NCI-H748 (cell line): ENCODE measurements at regions not wholly inside any gene's neighbourhood (a gene's known extent, or its start where the extent isn't known, plus 50 kb on each side); places are given as distances from the start of the nearest gene placed in this dataset.
A peak's percentile ranks its signal among the peaks of the same experiment; 100 is the strongest.
"Not testable (repeated sequence)": the region's sequence is repeated elsewhere in the genome, so short reads cannot be mapped to it uniquely, and the experiment has no call there.

Experiments used
- DNase-seq: peaks from one replicate; lab custom pipeline; 2025; ENCODE audit not compliant: unreplicated experiment; lab: John Stamatoyannopoulos, UW

DNA sequence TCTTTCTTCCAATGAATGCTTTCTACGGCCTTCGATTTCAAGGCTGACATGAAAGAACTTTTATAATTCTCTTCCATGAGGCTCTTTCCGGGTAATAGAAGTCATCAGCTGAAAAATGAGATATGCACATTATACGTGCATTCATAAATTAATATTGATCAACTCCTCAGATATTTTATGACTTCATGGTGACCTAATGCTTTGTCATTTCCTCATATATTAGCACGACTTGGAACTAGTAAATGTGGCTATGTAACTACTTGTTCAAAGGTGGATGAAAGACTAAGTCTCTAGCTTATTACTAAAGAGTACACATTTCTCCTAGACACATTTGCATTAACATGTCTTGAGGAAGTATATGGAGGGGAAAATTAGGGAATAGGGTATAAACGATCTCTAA, 168.8 kb downstream of the HDGFL1 start:
- no peak for DNase-seq

DNA sequence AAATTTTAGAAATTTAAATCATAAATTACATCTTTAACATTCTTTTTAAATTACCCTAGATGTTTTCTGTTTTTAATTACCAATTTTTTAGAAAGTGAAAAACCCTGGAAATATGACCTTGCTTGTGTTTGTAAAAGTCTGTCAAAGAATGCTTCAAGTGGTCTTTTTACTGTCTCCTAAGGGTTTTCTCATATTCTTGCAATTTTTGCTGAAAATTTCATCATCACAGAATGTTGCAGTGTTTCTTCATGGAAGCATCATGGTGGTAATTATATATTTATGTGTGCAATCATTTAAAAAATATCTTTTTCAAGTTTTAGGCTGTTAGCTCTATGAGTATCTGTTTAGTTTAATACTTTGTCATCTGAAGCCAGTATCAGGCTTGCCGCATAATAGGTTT, 178.2 kb downstream of the HDGFL1 start:
- no peak for DNase-seq

DNA sequence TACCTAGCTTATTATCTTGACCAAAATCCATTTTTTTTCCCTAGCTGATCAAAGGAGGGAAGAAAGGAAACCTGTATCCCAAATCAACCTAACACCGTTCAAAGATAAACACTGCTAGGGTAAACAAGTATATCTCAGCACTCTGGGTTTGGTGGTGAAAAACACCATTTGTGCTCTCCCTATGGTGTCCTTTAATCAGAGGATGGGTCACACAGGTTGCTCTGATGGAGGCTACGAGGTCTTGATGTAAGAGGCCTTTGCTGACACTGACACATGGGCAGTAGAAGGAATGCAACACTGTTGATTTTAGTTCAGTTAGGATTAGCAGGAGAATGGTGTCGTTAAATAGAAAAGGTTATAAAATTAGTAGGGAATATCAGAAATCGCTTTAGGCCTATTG, 179.3 kb downstream of the HDGFL1 start:
- no peak for DNase-seq

DNA sequence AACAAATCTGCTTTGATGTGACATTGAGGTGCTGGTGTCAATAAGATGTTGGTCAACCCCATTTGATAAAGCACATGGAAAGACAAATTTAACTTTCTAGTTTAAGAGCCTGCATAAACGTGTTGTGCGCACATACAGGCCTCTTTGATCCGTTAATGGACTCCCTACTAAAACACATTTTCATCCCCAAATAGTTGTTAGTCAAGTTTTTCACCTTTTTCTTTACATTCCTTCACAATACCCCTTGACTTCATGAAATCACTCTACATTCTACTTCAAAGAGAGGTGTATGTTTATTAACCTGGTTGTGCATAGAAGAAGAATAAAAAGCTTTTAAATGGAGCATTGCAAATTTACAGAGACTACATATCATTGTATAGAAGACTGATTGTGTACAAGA, 180.3 kb downstream of the HDGFL1 start:
- DNase-seq, result no peak

DNA sequence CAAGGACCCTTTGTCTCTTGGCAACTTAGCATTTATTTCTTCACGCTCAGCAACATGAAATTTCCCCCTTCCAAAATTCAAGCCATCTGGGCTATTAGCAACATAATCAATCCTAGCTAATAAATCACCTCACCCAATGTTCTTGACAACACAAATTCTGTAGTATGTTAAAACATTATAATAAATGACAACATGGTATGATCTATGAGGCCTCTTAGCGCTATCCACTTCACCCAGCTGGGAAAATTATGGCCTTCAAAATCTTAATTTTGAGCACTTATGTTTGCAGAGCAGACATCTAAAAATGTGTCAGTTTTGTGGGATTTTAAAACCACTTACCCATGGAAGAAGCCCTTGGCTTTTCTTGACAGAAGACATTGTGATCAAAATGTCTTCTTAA, 181.9 kb downstream of the HDGFL1 start:
- no peak for DNase-seq

DNA sequence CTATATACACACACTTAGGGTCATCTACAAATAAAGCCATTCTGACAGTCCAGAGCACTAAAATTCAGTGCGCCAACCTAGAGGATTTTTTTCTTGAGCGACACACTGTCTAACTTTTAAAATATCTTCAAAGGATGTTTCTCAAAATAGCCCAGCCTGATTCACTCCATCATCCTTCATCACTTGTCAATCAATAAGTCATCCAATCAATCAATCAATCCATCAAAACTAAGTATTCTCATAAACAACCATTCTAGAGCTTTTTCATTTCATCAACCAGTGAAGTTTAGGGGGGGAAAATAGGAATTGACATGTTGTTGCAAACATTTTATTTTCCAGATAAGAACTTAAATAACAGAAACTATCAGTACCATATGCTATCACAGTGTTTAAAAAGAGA, 183.2 kb downstream of the HDGFL1 start:
- no peak for DNase-seq

DNA sequence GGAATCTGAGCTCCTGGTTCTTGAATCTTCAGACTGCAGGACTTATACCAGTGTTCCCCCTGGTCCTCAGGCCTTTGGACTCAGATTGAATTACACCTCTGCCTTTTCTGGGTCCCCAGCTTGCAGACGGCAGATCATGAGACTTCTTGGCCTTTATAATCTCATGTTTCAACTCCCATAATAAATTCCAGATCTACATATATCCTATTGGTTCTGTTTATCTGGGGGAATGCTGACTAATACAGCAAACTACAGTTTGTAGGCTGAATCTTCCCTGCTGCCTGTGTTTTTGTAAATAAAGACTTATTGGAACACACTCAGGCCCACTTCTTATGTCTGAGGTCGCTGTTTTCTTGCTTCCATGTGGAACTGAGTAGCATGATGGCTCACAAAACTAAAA, 184.7 kb downstream of the HDGFL1 start:
- DNase-seq, result no peak

DNA sequence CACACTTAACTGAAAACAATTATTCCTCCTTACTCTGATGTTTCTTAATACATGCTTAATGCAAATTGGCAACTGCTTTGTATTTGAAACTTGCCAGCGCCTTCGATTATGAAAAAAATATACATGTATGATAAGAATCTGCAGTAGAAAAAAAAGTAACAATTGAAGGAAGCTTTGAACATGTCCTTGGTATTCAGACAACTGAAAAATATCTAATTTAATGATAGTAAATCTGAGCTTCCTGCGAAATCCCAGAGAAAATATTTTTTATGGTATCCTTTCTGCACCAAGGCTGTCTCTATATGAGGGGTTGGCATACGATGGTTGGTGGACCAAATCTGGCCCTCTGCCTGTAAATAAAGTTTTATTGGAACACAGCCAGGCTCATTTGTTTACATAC, 186.2 kb downstream of the HDGFL1 start:
- peak; percentile 19 for DNase-seq

DNA sequence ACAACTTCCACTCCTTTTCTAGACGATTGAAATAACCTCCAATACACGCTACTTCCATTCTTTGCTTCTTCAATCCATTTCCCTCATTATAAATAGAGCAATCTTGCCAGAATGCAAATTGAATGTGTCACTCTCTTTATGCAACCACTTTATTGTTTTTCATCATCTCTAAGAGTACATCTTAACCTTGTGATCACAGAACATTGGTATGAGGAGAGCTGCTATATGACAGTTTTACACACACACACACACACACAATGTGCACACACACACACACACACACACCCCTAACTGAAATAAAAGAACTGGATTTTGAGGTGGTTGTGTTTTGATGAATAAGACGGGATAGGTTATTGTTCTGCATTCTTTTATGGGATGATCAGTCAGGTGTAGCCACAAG, 187.0 kb downstream of the HDGFL1 start:
- DNase-seq, result no peak

DNA sequence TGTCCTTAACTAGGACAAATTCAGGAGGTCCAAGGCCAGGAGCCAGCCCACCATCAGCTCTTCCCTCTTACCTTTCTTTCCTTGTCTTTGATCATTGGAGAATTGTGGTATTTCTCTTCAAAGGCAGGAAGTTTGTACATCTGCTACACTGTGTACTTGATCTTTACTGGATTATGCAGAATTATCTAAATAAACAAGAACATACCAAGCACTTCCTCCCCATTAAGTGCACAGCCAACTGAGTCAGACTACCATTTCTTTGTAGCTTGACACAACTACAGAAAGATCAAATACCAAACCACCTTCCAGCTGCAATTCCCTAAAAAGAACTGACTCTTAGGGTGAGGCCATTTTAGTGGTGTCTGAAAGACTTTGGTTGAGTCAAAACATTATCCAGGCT, 195.1 kb downstream of the HDGFL1 start:
- no peak for DNase-seq

DNA sequence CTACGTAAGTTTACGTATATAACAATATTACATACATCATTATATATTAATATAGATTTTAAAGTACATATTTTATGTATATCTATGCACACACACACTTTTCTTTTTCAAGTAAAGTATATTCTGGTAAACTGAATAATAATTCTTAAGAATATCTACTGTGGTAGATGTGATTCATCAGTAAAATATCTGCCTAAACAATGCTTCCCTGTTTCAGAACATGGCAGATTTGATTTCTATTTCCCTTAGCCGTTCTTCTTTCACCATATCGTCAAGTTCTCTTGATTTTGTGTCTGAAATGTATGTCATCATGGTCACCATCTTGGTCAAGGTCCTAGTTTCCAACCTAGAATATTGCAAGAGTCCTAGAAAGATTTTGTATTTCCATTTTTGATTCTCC, 195.6 kb downstream of the HDGFL1 start:
- no peak for DNase-seq

DNA sequence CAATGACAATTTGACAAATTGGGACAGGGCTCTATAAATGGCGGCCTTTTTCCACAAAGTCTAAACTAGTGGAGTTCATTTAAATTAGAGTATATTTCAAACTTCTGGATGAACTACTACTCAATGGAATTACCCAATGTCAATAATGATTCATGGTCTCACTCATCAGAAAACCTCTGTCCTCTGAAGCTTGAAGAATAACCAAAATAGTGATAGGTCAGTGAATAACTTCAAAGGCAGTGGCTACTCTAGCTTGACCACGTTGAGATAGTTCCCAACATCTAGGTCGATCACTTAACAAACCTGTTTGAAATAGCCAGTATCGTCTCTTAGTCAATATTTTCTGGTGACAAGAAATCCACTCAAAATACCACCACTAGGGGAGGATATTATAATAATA, 197.6 kb downstream of the HDGFL1 start:
- DNase-seq, result no peak

DNA sequence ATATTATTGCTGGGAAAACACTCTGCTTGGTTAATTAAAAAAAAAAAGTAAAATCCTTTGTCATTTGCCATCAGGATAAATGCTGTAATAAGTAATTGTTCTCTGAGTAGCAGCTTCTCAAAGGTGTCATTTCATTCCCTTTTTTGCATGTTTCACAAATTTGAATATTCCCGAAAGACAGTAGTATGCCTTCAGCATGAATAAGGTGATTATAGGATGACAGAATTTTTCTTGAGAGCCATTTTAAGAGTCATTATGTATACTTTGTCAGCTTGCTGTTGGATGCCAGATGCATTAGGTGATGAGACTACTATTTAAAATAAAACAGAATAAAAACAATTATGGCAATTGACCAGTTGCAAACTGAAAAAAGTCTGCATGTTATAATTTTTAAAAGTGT, 200.7 kb downstream of the HDGFL1 start:
- DNase-seq, result no peak

DNA sequence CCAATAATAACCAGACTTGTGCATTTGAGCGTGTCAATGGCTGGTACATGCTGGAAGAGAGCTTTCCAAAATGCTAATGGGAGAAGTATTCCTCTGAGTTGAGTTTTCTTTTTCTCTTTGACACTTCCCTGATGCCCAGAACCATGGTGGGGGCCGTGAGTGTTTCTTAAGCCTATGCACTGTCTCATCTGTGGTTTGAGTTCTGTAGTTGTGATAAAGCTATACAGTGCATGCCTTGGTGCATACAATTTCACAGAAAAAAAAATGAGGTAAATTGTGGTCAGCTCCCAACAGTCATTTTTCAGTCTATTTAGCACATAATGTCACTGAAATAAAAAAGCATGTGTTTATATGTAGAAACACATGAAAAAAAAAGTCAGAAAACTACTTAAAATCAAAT, 204.8 kb downstream of the HDGFL1 start:
- no peak for DNase-seq

DNA sequence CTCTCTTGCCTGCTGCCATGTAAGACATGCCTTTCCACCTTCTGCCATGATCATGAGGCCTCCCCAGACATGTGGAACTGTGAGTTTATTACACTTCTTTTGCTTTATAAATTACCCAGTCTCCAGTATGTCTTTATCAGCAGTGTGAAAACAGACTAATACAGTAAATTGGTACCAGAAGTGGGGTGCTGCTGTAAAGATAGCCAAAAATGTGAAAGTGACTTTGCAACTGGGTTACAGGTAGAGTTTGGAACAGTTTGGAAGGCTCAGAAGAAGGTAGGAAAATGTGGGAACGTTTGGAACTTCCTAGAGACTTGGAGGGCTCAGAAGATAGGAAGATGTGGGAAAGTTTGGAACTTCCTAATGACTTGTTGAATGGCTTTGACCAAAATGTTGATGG, 209.1 kb downstream of the HDGFL1 start:
- DNase-seq, result not testable (repeated sequence)

DNA sequence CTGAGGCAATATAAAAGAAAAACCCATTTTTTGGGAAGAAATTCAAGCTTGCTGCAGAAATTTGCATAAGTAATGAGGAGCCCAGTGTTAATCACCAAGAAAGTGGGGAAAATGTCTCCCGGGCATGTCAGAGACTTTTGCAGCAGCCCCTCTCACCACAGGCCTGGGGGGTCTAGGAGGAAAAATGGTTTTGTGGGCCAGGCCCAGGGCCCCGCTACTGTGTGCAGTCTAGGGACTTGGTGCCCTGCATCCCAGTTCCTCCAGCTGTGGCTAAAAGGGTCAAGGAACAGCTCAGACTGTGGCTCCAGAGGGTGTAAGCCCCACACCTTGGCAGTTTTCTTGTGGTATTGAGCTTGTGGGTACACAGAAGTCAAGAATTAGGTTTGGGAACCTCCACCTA, 209.7 kb downstream of the HDGFL1 start:
- no peak for DNase-seq

DNA sequence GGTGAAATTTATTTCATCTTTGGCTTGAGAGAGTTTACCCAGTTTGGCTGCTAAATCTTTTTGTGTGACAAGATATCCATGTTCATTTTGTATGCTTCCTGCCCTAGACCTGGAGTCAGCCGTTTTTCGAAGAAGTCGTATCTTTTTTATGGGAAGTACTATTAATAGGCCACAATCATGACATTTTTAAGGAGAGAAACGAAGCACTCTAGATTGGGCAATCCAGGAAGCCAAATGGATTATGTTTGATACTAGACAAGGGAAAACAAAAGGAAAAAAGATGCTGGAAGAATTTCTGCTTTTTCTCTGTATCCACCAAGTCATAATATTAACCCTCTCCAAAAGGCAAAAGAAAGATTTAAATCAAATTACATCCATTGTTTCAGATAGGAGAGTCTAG, 214.6 kb downstream of the HDGFL1 start:
- no peak for DNase-seq

DNA sequence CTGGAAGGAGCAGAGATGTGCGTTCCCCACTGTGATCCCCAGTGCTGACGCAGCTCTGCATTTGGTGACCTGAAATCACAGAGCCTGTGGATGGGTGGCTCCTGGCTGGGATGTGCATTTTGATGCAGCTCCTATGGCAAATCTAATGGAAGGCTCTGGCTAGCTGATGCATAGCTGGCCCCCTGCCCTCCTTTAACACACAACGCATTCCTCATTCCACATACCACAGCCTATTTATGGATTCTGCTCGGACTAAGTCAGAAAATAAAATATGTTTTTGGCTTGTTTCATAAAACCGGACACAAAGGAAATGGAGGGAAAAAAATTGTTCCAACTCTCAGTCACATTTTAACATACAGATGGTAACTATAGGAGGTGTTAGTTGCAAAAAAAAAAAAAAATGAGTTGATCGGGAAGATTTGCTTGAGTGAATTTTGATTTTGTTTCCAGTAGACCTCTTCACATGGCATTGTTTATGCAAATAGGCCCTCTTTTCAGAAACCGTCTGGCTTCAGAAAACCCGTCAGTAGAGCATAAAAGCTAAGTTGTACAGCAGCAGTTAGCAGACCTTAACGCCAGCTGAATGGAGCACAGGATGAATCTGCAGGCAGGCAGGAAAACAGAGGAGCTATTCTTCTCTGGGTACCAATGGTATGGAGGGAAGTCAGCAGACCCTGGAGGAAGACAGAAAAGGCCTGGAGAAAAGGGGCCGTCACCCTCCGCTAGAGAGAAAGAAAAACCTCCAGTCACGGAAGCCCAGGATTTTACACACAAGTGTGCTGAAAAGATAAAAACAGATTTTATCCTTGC, 215.4 kb downstream of the HDGFL1 start:
- peak; percentile 74 for DNase-seq

DNA sequence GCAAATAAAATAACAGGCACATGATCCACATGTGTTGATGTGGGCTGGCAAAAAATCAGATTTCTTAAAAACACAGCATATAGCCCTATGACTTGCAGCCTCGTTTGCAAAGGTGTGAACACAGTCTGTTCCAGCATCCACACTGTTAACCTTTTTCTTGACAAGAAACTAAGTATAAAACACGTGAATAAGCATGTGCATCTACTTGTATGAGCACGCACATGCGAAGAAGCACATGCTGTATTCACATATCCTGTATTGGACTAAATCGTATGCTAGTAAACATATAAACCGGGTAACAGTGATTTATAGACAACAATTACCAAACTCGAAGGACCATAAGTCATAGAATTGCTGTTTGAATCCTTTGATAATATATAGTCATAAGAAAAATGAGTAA, 218.7 kb downstream of the HDGFL1 start:
- no peak for DNase-seq

DNA sequence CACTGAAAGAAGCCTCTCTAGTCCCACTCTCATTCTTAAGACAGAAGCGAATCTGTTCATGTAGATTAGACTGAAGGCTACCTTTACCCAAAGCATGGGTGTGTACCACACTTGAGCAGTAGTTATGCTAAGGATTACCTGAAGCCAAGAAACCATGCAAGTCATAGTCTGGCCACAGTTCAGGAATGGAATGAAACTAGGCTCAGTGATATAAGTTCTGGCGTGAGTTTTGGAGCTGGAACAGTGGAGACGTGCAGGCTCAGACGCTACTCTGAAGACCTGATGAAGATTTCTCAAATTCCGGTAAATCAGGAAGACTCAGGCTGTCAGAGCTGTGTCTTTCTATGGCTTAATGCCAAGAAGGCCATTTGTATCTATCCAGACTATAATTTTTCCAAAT, 219.9 kb downstream of the HDGFL1 start:
- no peak for DNase-seq

DNA sequence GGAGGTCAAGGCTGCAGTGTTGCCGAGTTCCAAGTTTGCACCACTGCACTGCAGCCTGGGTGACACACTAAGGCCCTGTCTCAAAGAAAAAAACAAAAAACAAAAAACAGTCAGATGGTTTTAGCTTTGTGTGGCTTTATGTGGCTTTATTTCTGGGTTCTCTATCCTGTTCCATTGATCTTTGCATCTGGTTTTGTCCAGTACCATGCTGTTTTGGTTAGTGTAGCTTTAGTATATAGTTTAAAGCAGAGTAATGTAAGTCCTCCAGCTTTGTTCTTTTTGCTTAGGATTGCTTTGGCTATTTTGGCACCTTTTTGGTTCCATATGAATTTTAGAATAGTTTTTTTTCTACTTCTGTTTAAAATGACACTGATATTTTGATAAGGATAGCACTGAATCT, 225.5 kb downstream of the HDGFL1 start:
- no peak for DNase-seq

DNA sequence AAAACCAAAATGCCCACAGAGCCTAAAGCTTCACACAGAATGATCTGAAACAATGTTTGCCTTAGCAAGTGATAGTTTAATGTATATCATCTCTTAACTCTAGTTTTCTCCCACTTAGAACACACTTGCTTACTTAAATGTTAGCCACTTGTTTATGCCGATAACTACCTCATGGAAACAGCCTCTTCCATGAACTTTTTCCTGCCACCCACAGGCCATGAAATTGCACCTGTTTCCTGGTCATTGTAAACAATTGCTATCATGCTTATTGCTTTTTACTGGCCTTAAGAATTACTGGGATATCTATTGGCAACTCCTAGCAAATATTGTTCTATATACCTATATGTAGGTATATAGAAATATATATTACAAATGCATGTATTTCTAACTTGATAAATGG, 231.1 kb downstream of the HDGFL1 start:
- no peak for DNase-seq

DNA sequence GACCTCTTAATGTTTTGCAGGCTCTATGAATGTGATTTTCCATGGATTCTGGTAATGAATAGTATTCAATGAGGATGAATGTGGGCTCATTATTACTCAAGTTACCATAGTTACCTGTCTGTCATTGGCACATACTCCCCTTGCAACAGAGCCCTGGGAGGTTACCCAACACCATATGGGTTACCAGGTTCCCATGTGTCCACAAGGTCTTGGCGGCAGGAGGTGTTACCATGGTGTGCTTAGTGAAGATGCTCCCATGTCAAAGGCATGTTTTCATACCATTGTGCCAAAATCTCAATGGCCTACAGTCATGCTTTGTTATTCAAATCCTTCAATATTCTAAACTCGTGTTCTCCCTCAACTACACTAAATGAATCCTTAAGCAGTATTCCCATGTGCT, 232.5 kb downstream of the HDGFL1 start:
- DNase-seq, result peak; percentile 23
